ENCODE measurements at regions not wholly inside any gene's neighbourhood (a gene's known extent, or its start where the extent isn't known, plus 50 kb on each side); places are given as distances from the start of the nearest gene placed in this dataset.
A peak's percentile ranks its signal among the peaks of the same experiment; 100 is the strongest.

DNA sequence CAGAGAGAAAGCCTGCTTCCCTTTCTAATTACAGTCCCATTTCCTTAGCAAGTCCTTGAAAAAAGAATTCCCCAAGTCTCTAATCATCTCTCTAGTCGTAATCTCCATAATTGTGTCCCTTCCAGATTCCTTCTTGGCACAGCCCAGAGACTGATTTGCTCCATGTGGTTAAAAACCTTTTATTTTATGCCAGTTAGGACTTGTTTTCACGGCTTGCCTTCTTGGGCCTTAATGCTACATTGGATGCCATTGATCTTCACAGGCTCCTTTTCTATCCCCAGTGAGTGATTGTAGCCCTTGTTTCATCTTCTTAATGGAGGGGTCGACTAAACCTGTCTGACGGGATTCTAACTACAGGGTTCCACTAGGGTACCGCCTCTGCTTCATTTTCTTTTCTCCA, 650.6 kb upstream of the ARID1B start:
- no peak for DNase-seq (ENCODE audit: low spot score)

GRCh38 chr6:156125844-156126243, 651.3 kb upstream of the ARID1B start:
- DNase-seq (ENCODE audit: low spot score): no peak

DNA sequence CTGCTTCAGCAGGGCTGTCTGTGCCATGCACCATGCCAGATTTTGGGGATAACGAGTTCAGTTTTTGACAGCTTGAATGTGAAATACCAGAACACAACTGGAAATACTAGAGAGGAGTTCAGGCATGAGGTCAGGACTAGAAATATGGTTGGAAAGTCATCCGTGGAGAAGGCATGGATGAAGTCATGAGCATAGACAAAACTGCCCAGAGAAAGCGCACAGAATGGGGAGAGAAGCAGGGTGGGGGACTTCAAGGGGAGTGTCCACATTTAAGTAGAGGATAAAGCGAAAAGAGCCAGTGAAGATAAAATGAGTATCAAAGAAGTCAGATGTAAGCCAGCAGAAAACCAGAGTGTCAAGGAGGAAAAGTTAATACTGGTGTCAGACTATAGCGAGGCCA, 653.4 kb upstream of the ARID1B start:
- DNase-seq (ENCODE audit: low spot score): no peak

DNA sequence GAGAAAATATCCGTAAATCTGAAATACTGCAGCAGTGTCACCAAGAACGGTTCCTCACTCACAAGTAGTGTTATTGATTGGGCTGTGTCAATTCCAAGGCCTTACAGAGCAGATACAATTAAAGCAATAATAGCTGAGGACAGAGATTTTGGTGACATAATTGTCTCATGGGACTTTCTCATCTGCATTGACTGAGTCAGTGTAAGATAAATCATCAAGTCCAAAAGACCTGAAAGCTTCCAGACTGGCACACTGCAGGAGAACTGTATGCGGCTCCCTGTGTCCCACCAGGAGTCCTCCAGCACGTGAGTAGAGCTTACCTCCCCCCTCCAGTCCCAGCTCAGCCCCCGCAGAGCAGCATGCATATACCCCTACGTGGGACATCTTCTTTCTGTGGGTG, 655.2 kb upstream of the ARID1B start:
- DNase-seq (ENCODE audit: low spot score): no peak

- no peak for DNase-seq (ENCODE audit: low spot score)
These were observed 658.9 kb upstream of the NOX3 start for GRCh38 chr6:156114541-156114940.

- no peak for DNase-seq (ENCODE audit: low spot score)
These were observed 658.0 kb upstream of the NOX3 start for GRCh38 chr6:156113631-156114030.

- DNase-seq (ENCODE audit: low spot score): no peak
These were observed 656.3 kb upstream of the NOX3 start for GRCh38 chr6:156111913-156112312.

GRCh38 chr6:156110249-156110648, 654.6 kb upstream of the NOX3 start:
- DNase-seq (ENCODE audit: low spot score): no peak

DNA sequence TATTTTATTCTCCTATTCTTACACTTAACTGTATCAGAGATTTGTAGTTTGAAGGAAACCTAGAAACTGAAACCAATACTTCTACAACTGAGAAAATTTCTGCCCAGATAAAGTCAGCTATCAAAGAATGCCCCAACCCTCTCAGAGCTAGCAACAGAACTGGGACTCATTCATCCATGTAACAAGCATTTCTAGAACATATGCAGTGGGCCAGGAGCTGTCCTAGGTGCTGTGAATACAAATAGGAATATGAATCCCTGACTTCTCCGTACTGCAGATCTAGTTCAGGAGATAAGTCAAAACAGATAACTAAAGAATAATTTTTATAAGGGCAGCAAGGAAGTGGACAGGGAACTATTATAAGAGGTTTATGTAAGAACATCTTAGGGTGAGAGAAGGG, 654.1 kb upstream of the NOX3 start:
- no peak for DNase-seq (ENCODE audit: low spot score)

DNA sequence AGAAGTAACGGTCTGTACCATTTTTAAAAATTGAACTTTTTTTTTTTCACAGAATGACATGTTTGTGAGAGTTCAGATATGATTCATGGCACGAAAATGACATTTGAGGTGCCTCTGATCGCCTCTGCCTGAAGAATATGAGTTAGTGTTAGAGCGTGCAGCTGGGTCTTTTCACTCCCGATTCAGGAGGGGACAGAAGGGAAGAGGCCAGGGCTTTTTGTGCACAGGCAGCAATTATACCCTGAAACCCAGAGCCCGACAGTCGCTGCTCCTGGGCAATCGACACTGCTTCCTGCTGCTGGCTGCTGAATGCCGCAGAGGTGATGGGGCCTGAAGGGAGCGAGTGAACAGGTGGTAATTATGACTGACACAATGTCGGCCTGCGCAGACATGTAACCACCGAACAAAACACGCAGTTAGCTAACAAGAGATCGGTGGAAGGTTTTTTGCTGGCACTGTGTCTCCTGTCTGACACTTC, 652.0 kb upstream of the NOX3 start:
- DNase-seq (ENCODE audit: low spot score): no peak

DNA sequence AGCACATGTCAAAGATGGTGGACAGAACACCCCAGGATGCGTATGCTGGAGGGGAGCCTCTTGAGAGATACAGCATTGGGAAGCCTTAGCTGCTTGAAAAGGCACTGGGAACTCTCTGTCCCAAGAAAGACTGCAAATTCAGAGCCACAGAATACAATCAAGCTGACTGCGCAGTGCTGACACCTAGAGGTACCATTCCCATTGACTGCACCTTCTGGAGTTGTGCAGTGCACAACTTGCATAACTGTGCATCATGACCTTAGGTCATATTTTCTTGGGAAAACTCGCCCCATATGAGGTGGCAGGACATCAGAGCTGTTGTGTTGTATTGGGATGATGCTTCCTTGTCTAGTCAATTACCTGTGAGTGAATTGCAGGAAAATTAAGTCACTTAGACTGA, 646.5 kb upstream of the NOX3 start:
- DNase-seq (ENCODE audit: low spot score): no peak

DNA sequence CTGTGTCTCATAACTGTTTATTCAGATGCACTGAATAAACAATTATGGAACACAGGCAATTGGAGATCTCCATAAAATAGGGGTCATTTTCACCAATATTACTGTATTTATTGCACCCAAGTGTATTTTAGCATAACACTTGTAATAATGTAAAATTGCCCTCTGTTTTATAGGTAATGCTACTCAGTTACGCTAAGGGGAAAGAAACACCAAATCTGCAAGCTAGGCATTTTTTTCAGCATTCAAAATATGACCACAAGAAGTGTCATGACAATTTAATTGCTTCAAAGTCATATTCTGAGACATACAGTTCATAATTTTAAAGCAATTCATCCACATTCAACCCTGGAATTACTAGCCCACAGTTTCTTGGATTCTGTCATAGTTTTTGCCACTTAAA, 643.2 kb upstream of the NOX3 start:
- DNase-seq (ENCODE audit: low spot score): no peak

GRCh38 chr6:156087487-156087886, 631.8 kb upstream of the NOX3 start:
- no peak for DNase-seq (ENCODE audit: low spot score)

GRCh38 chr6:156082012-156082411, 626.4 kb upstream of the NOX3 start:
- no peak for DNase-seq (ENCODE audit: low spot score)

- DNase-seq (ENCODE audit: low spot score): no peak
These were observed 624.7 kb upstream of the NOX3 start for GRCh38 chr6:156080371-156080770.

DNA sequence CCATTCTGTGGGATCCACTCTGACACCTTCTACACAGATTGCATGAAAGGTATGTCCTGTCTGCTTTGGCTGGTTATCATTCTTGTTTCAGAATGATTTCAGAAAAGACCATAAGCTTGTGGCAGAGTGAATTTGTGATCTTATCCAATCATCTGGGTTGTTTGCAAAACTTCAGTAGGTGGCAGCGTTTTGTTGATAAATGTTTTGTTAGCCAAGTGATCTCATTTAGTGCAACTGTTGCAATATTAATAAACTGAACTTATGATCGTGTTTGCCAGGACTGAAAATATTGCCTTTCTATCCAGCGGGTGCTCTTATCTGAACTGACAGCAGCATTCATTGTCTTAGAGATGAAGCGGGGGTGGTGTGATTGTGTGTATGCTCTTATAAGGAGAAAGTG, 613.2 kb upstream of the NOX3 start:
- peak; percentile 2 for DNase-seq (ENCODE audit: low spot score)

DNA sequence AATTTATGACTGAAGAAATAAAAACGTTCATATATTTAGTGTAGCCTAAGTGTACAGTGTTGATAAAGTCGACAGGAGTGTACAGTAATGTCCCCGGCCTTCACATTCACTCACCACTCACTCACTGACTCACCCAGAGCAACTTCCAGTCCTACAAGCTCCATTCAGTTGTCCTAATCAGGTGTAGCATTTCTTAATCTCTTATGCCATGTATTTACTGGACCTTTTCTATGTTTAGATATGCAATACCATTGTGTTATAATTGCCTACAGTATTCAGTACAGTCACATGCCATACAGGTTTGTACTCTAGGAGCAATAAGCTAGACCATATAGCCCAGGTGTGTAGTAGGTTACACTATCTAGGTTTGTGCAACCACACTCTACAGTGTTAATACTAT, 610.2 kb upstream of the NOX3 start:
- no peak for DNase-seq (ENCODE audit: low spot score)

DNA sequence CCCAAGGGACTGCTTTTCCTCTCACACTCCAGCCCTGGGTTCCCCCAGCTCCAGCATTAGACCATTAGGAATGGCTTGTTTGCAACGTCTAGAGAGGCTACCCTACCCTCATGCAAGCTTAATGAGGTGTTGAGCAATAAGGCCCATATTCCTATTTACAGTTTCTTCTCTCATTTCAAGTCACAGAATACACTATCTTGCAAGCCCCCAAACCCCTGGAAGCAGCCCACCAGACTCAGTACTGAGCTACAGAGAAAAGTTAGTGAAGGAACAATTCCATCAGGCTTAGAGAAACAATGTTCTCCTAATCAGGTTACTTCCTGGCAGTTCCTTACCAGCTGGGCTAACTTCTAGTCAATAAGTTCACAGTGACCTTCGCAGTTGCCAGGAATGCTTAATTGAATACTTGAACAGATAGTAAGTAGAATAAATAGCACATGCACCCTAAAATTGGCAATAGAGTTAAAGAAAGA, 606.5 kb upstream of the NOX3 start:
- DNase-seq (ENCODE audit: low spot score): no peak

DNA sequence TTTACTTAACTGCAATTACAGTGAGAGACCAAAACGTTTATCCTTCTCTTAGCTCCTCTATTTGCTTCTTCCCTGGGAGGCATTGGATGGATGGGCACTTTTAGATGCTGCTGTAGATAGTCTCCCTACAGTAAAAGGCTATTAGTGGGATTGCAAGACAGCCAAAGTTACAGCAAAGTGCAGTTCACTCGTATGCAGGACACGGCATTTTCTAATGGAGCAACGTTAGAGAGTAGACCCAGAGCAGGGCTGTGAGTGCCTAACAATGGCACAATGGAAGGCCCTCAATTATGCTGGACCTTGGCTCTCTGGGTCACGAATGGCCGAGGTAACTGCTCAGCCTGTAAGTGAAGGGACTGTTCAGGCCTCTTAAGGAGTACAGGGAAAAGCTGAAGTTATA, 605.8 kb upstream of the NOX3 start:
- DNase-seq (ENCODE audit: low spot score): no peak

DNA sequence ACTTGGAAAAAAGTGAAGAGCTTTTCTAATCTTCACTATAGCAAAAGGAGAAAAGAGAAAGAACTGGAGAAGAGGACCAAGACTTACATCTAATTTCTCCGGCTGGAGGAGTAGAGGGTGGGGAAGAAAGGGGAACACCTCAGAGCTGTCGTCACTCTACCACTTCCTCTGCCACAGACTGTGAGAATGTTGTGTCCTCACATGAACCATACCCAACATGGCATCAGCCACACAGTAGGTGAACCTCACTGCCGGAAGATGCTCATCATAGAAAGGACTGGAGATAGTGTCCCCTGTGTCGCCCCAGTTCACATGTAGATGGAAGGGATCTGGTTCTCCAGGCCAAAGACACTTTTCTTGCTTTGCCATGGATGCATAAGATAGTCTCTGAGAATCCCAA, 604.4 kb upstream of the NOX3 start:
- DNase-seq (ENCODE audit: low spot score): no peak

GRCh38 chr6:156058356-156058755, 602.7 kb upstream of the NOX3 start:
- no peak for DNase-seq (ENCODE audit: low spot score)

DNA sequence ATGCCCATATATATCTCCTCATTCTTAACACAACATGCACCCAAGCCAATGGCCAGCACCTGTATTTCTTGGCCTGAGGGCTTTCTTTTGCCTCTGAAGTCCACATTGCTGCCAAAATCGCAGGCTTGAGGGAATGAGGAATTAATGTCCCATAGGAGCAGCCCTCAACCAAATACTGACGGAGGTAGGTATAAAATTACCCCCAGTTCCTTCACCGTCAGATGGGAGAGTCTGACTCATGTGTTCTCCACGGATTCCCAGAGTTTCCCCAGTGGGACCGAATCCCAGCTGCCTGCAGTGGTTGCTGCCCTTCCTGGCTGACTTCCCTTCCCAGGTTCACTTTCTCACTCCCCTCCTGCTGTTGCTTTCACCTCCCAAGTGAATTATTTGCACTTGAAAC, 602.2 kb upstream of the NOX3 start:
- DNase-seq (ENCODE audit: low spot score): no peak

DNA sequence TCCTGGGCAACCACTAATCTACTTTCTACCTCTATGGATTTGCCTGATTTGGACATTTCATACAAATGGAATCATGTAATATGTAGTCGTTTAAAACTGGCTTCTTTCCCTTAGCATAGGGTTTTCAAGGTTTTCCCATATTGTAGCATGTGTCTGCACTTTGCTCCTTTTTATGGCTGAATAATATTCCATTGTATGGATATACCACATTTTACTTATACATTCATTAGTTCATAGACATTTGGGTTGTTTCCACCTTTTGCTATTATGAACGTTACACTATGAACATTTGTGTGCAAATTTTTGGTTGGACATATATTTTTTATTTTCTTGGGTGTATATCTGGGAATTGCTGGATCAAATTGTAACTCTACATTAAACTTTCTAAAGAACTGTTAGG, 600.4 kb upstream of the NOX3 start:
- DNase-seq (ENCODE audit: low spot score): no peak

- DNase-seq (ENCODE audit: low spot score): no peak
These were observed 598.0 kb upstream of the NOX3 start for GRCh38 chr6:156053626-156054025.

GRCh38 chr6:156046841-156047449, 591.3 kb upstream of the NOX3 start:
- DNase-seq (ENCODE audit: low spot score): no peak
